H9 (cell line): ENCODE measurements at regions not wholly inside any gene's neighbourhood (a gene's known extent, or its start where the extent isn't known, plus 50 kb on each side); places are given as distances from the start of the nearest gene placed in this dataset.

Source experiments
- DNase-seq: peaks from one replicate; pipeline ENCODE4 v3.0.0-alpha.2; 2017
- H2AFZ ChIP-seq: one replicate; pipeline ENCODE4 v1.6.1; 2013; ENCODE audit warnings: mild to moderate bottlenecking, low read length, control low read depth, moderate library complexity
- H2AK5ac ChIP-seq: 2 replicates; pipeline ENCODE4 v1.6.1; 2013; ENCODE audit warnings: low read length, control low read depth, mixed read lengths; ENCODE audit not compliant: insufficient read length
- H2BK120ac ChIP-seq: one replicate; pipeline ENCODE4 v1.6.1; 2013; ENCODE audit warnings: low read depth, mild to moderate bottlenecking, low read length, control low read depth, inconsistent platforms; ENCODE audit not compliant: poor library complexity, severe bottlenecking
- H2BK12ac ChIP-seq: 2 replicates; pipeline ENCODE4 v1.6.1; 2013; ENCODE audit warnings: low read length, control low read depth, mixed read lengths, low read depth; ENCODE audit not compliant: insufficient read length
- H2BK15ac ChIP-seq: 2 replicates; pipeline ENCODE4 v1.6.1; 2013; ENCODE audit warnings: low read depth, low read length, control low read depth
- H2BK20ac ChIP-seq: one replicate; pipeline ENCODE4 v1.6.1; 2013; ENCODE audit warnings: low read depth, mild to moderate bottlenecking, low read length, control low read depth, inconsistent platforms; ENCODE audit not compliant: poor library complexity, severe bottlenecking
- H2BK5ac ChIP-seq: 2 replicates; pipeline ENCODE4 v1.6.1; 2013; ENCODE audit warnings: low read length, control low read depth, mixed read lengths; ENCODE audit not compliant: insufficient read length
- H3K14ac ChIP-seq: 2 replicates; pipeline ENCODE4 v1.6.1; 2013; ENCODE audit warnings: low read length, control low read depth; ENCODE audit not compliant: insufficient read depth
- H3K18ac ChIP-seq: 2 replicates; pipeline ENCODE4 v1.6.1; 2013; ENCODE audit warnings: low read depth, mild to moderate bottlenecking, mixed read lengths, low read length, control low read depth; ENCODE audit not compliant: insufficient read length
- H3K23ac ChIP-seq: 2 replicates; pipeline ENCODE4 v1.6.1; 2013; ENCODE audit warnings: low read length, control low read depth, mixed read lengths, low read depth; ENCODE audit not compliant: insufficient read length
- H3K23me2 ChIP-seq: 2 replicates; pipeline ENCODE4 v1.6.1; 2013; ENCODE audit warnings: low read depth, mild to moderate bottlenecking, mixed read lengths, low read length, control low read depth; ENCODE audit not compliant: insufficient read length, poor library complexity, severe bottlenecking
- H3K27ac ChIP-seq: 2 replicates; pipeline ENCODE4 v1.5.1; 2013; ENCODE audit warnings: low read length, control low read depth, mixed read lengths, low read depth; ENCODE audit not compliant: insufficient read length
- H3K27me3 ChIP-seq: 2 replicates; pipeline ENCODE4 v1.6.1; 2013; ENCODE audit warnings: low read length, control low read depth, inconsistent platforms; ENCODE audit not compliant: insufficient read depth
- H3K4ac ChIP-seq: 2 replicates; pipeline ENCODE4 v1.6.1; 2013; ENCODE audit warnings: low read depth, mild to moderate bottlenecking, control low read depth, inconsistent platforms, low read length, moderate library complexity
- H3K4me1 ChIP-seq: 2 replicates; pipeline ENCODE4 v1.6.1; 2013; ENCODE audit warnings: low read length, control low read depth, inconsistent platforms; ENCODE audit not compliant: insufficient read depth
- H3K4me2 ChIP-seq: 2 replicates; pipeline ENCODE4 v1.6.1; 2013; ENCODE audit warnings: low read length, control low read depth, mixed read lengths; ENCODE audit not compliant: insufficient read length, insufficient read depth
- H3K56ac ChIP-seq: 2 replicates; pipeline ENCODE4 v1.6.1; 2013; ENCODE audit warnings: low read depth, mild to moderate bottlenecking, mixed read lengths, low read length, control low read depth; ENCODE audit not compliant: insufficient read length
- H3K79me1 ChIP-seq: 2 replicates; pipeline ENCODE4 v1.6.1; 2013; ENCODE audit warnings: low read depth, mild to moderate bottlenecking, moderate library complexity, low read length, control low read depth, inconsistent platforms; ENCODE audit not compliant: insufficient read depth, poor library complexity, severe bottlenecking
- H3K79me2 ChIP-seq: 2 replicates; pipeline ENCODE4 v1.6.1; 2013; ENCODE audit warnings: low read length, control low read depth, inconsistent platforms; ENCODE audit not compliant: insufficient read depth
- H3K9ac ChIP-seq: 2 replicates; pipeline ENCODE4 v1.6.1; 2013; ENCODE audit warnings: low read length, control low read depth, mixed read lengths; ENCODE audit not compliant: insufficient read length; ENCODE audit errors: extremely low read depth
- H3K9me3 ChIP-seq: one replicate; pipeline ENCODE4 v1.6.1; 2013; ENCODE audit warnings: low read depth, low read length, inconsistent platforms; ENCODE audit not compliant: control insufficient read depth
- H3T11ph ChIP-seq: one replicate; pipeline ENCODE4 v1.6.1; 2013; ENCODE audit warnings: mild to moderate bottlenecking, low read length, control low read depth, inconsistent platforms
- H4K20me1 ChIP-seq: one replicate; pipeline ENCODE4 v1.6.1; 2013; ENCODE audit not compliant: control insufficient read depth, insufficient read length, insufficient read depth
- H4K5ac ChIP-seq: 2 replicates; pipeline ENCODE4 v1.6.1; 2013; ENCODE audit warnings: low read depth, mild to moderate bottlenecking, mixed read lengths, low read length, control low read depth; ENCODE audit not compliant: insufficient read length
- H4K8ac ChIP-seq: replicated peaks from 2 replicates; pipeline ENCODE4 v1.6.1; 2013; ENCODE audit warnings: low read length, control low read depth, mixed read lengths, low read depth; ENCODE audit not compliant: insufficient read length
- H4K91ac ChIP-seq: 2 replicates; pipeline ENCODE4 v1.6.1; 2013; ENCODE audit warnings: low read depth, mild to moderate bottlenecking, moderate library complexity, mixed read lengths, low read length, control low read depth; ENCODE audit not compliant: insufficient read length
- H3K27ac Mint-ChIP-seq, 3 experiments: 2 replicates in 2 of 3; 3 replicates in 1 of 3; pipeline ENCODE4 v1.8.0; 2020 to 2021; ENCODE audit warnings: mixed read lengths in 3 of 3, mild to moderate bottlenecking in 1 of 3, moderate library complexity in 1 of 3
- H3K27me3 Mint-ChIP-seq: 2 replicates; pipeline ENCODE4 v1.8.0; 2021; ENCODE audit warnings: low read depth, mild to moderate bottlenecking, moderate library complexity, mixed read lengths
- H3K36me3 Mint-ChIP-seq, 3 experiments: 2 replicates in 2 of 3; 3 replicates in 1 of 3; pipeline ENCODE4 v1.8.0; 2020 to 2021; ENCODE audit warnings: low read depth in 3 of 3, mixed read lengths in 3 of 3; ENCODE audit not compliant: insufficient read depth in 1 of 3
- H3K4me1 Mint-ChIP-seq, 2 experiments: 2 replicates each; pipeline ENCODE4 v1.8.0; 2020; ENCODE audit warnings: mixed read lengths in 2 of 2
- H3K4me3 Mint-ChIP-seq, 2 experiments: 2 replicates in 1 of 2; 3 replicates in 1 of 2; pipeline ENCODE4 v1.8.0; 2020 to 2021; ENCODE audit warnings: mild to moderate bottlenecking in 2 of 2, mixed read lengths in 2 of 2, moderate library complexity in 1 of 2
- H3K9me3 Mint-ChIP-seq, 2 experiments: 2 replicates in 1 of 2; 3 replicates in 1 of 2; pipeline ENCODE4 v1.8.0; 2020; ENCODE audit warnings: mild to moderate bottlenecking in 2 of 2, mixed read lengths in 2 of 2, moderate library complexity in 1 of 2
- CTCF ChIP-seq: fragments of 200-600 bp; sonication (generic); conservative IDR thresholded peaks from 3 replicates; pipeline ENCODE4 v1.8.0; 2021; ENCODE audit warnings: antibody characterized with exemption, mild to moderate bottlenecking
- WGBS: extraction: QIAGEN DNeasy Blood & Tissue Kit; methylation state at CpG from one replicate; pipeline ENCODE4 v1.1.7; 2013; ENCODE audit warnings: missing lambda C conversion rate, low lambda C conversion rate, mixed read lengths; ENCODE audit not compliant: insufficient read length; ENCODE audit errors: extremely low coverage; 5-methylcytosine and 5-hydroxymethylcytosine counted together

GRCh38 chrX:6640727-6641126 is 105.8 kb upstream of the VCX3A start:
- Histone ChIP-seq H2BK120ac (no peak overlapping the region), H3T11ph (no peak overlapping the region), H2BK20ac (no peak overlapping the region), H3K14ac (no peak overlapping the region), H3K4ac (no peak overlapping the region), H3K4me1 (no peaks in the 10 kb centered on the region), H2AK5ac (no peak overlapping the region), H2AFZ (no peak overlapping the region), H2BK5ac (no peak overlapping the region), H3K79me1 (no peaks in the 10 kb centered on the region), H3K4me2 (no peak overlapping the region), H3K9me3 (peaks cover 7% of the 10 kb centered on the region), H3K9ac (no peak overlapping the region), H3K18ac (no peak overlapping the region), H2BK15ac (no peak overlapping the region), H4K20me1 (peaks cover under 1% of the 10 kb centered on the region), H2BK12ac (no peak overlapping the region), H3K27me3 (no peaks in the 10 kb centered on the region), H4K8ac (no peak overlapping the region), H4K5ac (no peak overlapping the region), H3K27ac (no peak overlapping the region), H3K23ac (no peak overlapping the region), H3K56ac (no peak overlapping the region), H3K79me2 (no peaks in the 10 kb centered on the region), H3K23me2 (no peaks in the 10 kb centered on the region), H4K91ac (no peak overlapping the region)
- Mint-ChIP-seq H3K27ac (no peak overlapping the region), H3K36me3 (peaks cover 11 to 24% (median 13%) of the 10 kb centered on the region in 3 experiments), H3K4me1 (0 out of 4 replicates have a peak, but pooled peaks cover 0 to 4% of the 10 kb centered on the region in 2 experiments), H3K4me3 (no peak overlapping the region), H3K27me3 (no peaks in the 10 kb centered on the region), H3K9me3 (peaks cover 11 to 23% of the 10 kb centered on the region in 2 experiments)
- WGBS: no CpG with 5 or more reads among the region's 4 CpGs
- TF ChIP-seq CTCF: no peak
- DNase-seq: no peak
